ENCODE measurements at regions not wholly inside any gene's neighbourhood (a gene's known extent, or its start where the extent isn't known, plus 50 kb on each side); places are given as distances from the start of the nearest gene placed in this dataset.

GRCh38 chr18:75880266-75880665, 452.8 kb upstream of the SMIM21 start:
- Mint-ChIP-seq H3K9me3 (peaks cover 16% of the 10 kb centered on the region), H3K4me1 (no peaks in the 10 kb centered on the region), H3K27me3 (ENCODE audit: insufficient read depth, low read depth, poor library complexity) (peaks cover 1% of the 10 kb centered on the region), H3K27ac (no peak overlapping the region), H3K36me3 (ENCODE audit: low read depth) (peaks cover 4% of the 10 kb centered on the region; the same call in 2 of the 3 replicates), H3K4me3 (no peak overlapping the region)
- H3K79me2 ChIP-seq (replicated peaks; ENCODE audit: insufficient read depth) = no peaks in the 10 kb centered on the region
- no peak overlapping the region for H2AFZ ChIP-seq
- TF ChIP-seq ZNF462 (CRISPR knock-in tag; IDR thresholded peaks at IDR 0.05) = no peak
- no peak for TF ChIP-seq JUNB (IDR thresholded peaks at IDR 0.05; ENCODE audit: unreplicated experiment)
- no peak for TF ChIP-seq EZH2phosphoT487 (IDR thresholded peaks at IDR 0.05; ENCODE audit: unreplicated experiment)
- H3F3A ChIP-seq (replicated peaks; ENCODE audit: low read depth) = no peaks in the 10 kb centered on the region
- no peak overlapping the region for H3K4me3 ChIP-seq
- H3K27me3 ChIP-seq (ENCODE audit: insufficient read depth) = no peaks in the 10 kb centered on the region
- no peak overlapping the region for H3K4me2 ChIP-seq
- H3K36me3 ChIP-seq (ENCODE audit: insufficient read depth) = no peaks in the 10 kb centered on the region
- DNase-seq (ENCODE audit: low spot score) (no peak), ATAC-seq (no peak)
- H3K4me1 ChIP-seq (ENCODE audit: insufficient read depth) = no peaks in the 10 kb centered on the region
- no peaks in the 10 kb centered on the region for H4K20me1 ChIP-seq (replicated peaks; ENCODE audit: insufficient read depth)
- no peak overlapping the region for H3K27ac ChIP-seq (ENCODE audit: low read depth)
- peaks cover 11% of the 10 kb centered on the region; the same call in 1 of the 2 replicates for H3K9me2 ChIP-seq (ENCODE audit: insufficient read depth)

GRCh38 chr18:75879196-75879595, 451.7 kb upstream of the SMIM21 start:
- H3K79me2 ChIP-seq (replicated peaks; ENCODE audit: insufficient read depth) = no peaks in the 10 kb centered on the region
- Mint-ChIP-seq H3K4me1 (no peaks in the 10 kb centered on the region), H3K4me3 (no peak overlapping the region), H3K36me3 (ENCODE audit: low read depth) (peaks cover 4% of the 10 kb centered on the region; the same call in 2 of the 3 replicates), H3K9me3 (peaks cover 15% of the 10 kb centered on the region), H3K27ac (no peak overlapping the region), H3K27me3 (ENCODE audit: insufficient read depth, low read depth, poor library complexity) (peaks cover 1% of the 10 kb centered on the region)
- ATAC-seq (no peak), DNase-seq (ENCODE audit: low spot score) (no peak)
- no peak overlapping the region for H3K27ac ChIP-seq (ENCODE audit: low read depth)
- H3K4me3 ChIP-seq = no peak overlapping the region
- no peaks in the 10 kb centered on the region for H3K36me3 ChIP-seq (ENCODE audit: insufficient read depth)
- no peaks in the 10 kb centered on the region for H4K20me1 ChIP-seq (replicated peaks; ENCODE audit: insufficient read depth)
- H3F3A ChIP-seq (replicated peaks; ENCODE audit: low read depth) = no peaks in the 10 kb centered on the region
- no peaks in the 10 kb centered on the region for H3K27me3 ChIP-seq (ENCODE audit: insufficient read depth)
- no peaks in the 10 kb centered on the region for H3K4me1 ChIP-seq (ENCODE audit: insufficient read depth)
- no peak overlapping the region for H3K4me2 ChIP-seq
- peaks cover 11% of the 10 kb centered on the region; the same call in 1 of the 2 replicates for H3K9me2 ChIP-seq (ENCODE audit: insufficient read depth)
- H2AFZ ChIP-seq = no peak overlapping the region
- TF ChIP-seq REST (IDR thresholded peaks at IDR 0.05; ENCODE audit: unreplicated experiment) (no peak), STAT1 (IDR thresholded peaks at IDR 0.05; ENCODE audit: unreplicated experiment) (no peak), ETS1 (IDR thresholded peaks at IDR 0.05) (no peak), ZNF331 (CRISPR knock-in tag; IDR thresholded peaks at IDR 0.05; ENCODE audit: low read depth) (no peak), ZNF114 (CRISPR knock-in tag; IDR thresholded peaks at IDR 0.05) (no peak), EZH2 (IDR thresholded peaks at IDR 0.05; ENCODE audit: low read depth, unreplicated experiment) (no peak), EZH2phosphoT487 (IDR thresholded peaks at IDR 0.05; ENCODE audit: unreplicated experiment) (no peak), POLR2AphosphoS5 (IDR thresholded peaks at IDR 0.05; ENCODE audit: low read depth) (no peak), JUNB (IDR thresholded peaks at IDR 0.05; ENCODE audit: unreplicated experiment) (no peak), NANOG (IDR thresholded peaks at IDR 0.05; ENCODE audit: borderline replicate concordance) (no peak)

Data from GM23338 (cell line).